CD14-positive monocyte (primary cell): ENCODE measurements at regions not wholly inside any gene's neighbourhood (a gene's known extent, or its start where the extent isn't known, plus 50 kb on each side); places are given as distances from the start of the nearest gene placed in this dataset.

ENCODE experiments used
- DNase-seq, 3 donors: peaks; one replicate each; pipeline ENCODE4 v3.0.0-alpha.2; 2011 to 2022
- H2AFZ ChIP-seq: 2 replicates; pipeline ENCODE4 v1.6.0; 2012; ENCODE audit warnings: mild to moderate bottlenecking, low read depth, low read length, inconsistent platforms; ENCODE audit not compliant: insufficient read depth, poor library complexity, severe bottlenecking
- H3K27ac ChIP-seq, 2 donors: 1 replicate in 1 of 2; 2 replicates in 1 of 2; pipeline ENCODE4 v1.5.1; 2012 to 2013; ENCODE audit warnings: low read length in 2 of 2, control low read depth in 1 of 2, inconsistent platforms in 1 of 2, low read depth in 1 of 2, mild to moderate bottlenecking in 1 of 2
- H3K27me3 ChIP-seq, 2 donors: one replicate each; pipeline versions ENCODE4 v1.6.0 to v1.6.1; 2011 to 2013; ENCODE audit warnings: low read length in 2 of 2; ENCODE audit not compliant: control insufficient read depth in 2 of 2, insufficient read depth in 2 of 2
- H3K36me3 ChIP-seq, 2 donors: replicated peaks in 1 of 2; 1 replicate in 1 of 2; 2 replicates in 1 of 2; pipeline versions ENCODE4 v1.5.1 to v1.6.1; 2012 to 2013; ENCODE audit warnings: low read length in 2 of 2, control low read depth in 1 of 2, inconsistent platforms in 1 of 2, mild to moderate bottlenecking in 1 of 2; ENCODE audit not compliant: insufficient read depth in 2 of 2, control insufficient read depth in 1 of 2
- H3K4me1 ChIP-seq, 2 donors: 1 replicate in 1 of 2; 2 replicates in 1 of 2; pipeline versions ENCODE4 v1.5.1 to v1.6.1; 2012 to 2013; ENCODE audit warnings: low read length in 2 of 2, control low read depth in 1 of 2, inconsistent platforms in 1 of 2, mild to moderate bottlenecking in 1 of 2, moderate library complexity in 1 of 2; ENCODE audit not compliant: insufficient read depth in 2 of 2, control insufficient read depth in 1 of 2
- H3K4me2 ChIP-seq: replicated peaks from 2 replicates; pipeline ENCODE3; 2012; ENCODE audit warnings: low read length, moderate library complexity, mild to moderate bottlenecking; ENCODE audit not compliant: poor library complexity, severe bottlenecking; ENCODE audit errors: extremely low read depth
- H3K4me3 ChIP-seq, 3 experiments: fragments of 200-600 bp in 1 of 3; sonication (generic) in 1 of 3; replicated peaks in 1 of 3; 1 replicate in 2 of 3; 2 replicates in 1 of 3; pipeline ENCODE4 v1.5.1; 2011 to 2013; ENCODE audit warnings: low read length in 3 of 3, mild to moderate bottlenecking in 3 of 3, control low read depth in 2 of 3, low read depth in 2 of 3, inconsistent platforms in 1 of 3, moderate library complexity in 1 of 3
- H3K79me2 ChIP-seq: 2 replicates; pipeline ENCODE4 v1.6.0; 2012; ENCODE audit warnings: mild to moderate bottlenecking, control low read depth, inconsistent platforms, low read length, moderate library complexity; ENCODE audit not compliant: insufficient read depth
- H3K9ac ChIP-seq: 2 replicates; pipeline ENCODE4 v1.6.0; 2017; ENCODE audit warnings: low read length, mild to moderate bottlenecking; ENCODE audit not compliant: insufficient read depth, poor library complexity, severe bottlenecking
- H3K9me3 ChIP-seq, 2 donors: replicated peaks in 1 of 2; 1 replicate in 1 of 2; 2 replicates in 1 of 2; pipeline versions ENCODE4 v1.5.1 to v1.6.1; 2012 to 2013; ENCODE audit warnings: low read length in 2 of 2, control low read depth in 1 of 2; ENCODE audit not compliant: control insufficient read depth in 1 of 2, insufficient read depth in 1 of 2
- H4K20me1 ChIP-seq: 2 replicates; pipeline ENCODE4 v1.6.0; 2012; ENCODE audit warnings: mild to moderate bottlenecking, low read length, control low read depth, moderate library complexity; ENCODE audit not compliant: insufficient read depth
- H3K27ac Mint-ChIP-seq, 7 donors: one replicate each; pipeline ENCODE4 v1.8.0; 2020; ENCODE audit warnings: mild to moderate bottlenecking in 7 of 7, mixed read lengths in 7 of 7, moderate library complexity in 6 of 7, inconsistent platforms in 2 of 7
- H3K27me3 Mint-ChIP-seq, 3 donors: one replicate each; pipeline ENCODE4 v1.8.0; 2021 to 2022; ENCODE audit warnings: low read depth in 3 of 3, mild to moderate bottlenecking in 3 of 3, mixed read lengths in 3 of 3, moderate library complexity in 3 of 3, inconsistent platforms in 1 of 3
- H3K36me3 Mint-ChIP-seq, 2 donors: one replicate each; pipeline ENCODE4 v1.8.0; 2020; ENCODE audit warnings: mixed read lengths in 2 of 2, inconsistent platforms in 1 of 2, mild to moderate bottlenecking in 1 of 2
- H3K4me1 Mint-ChIP-seq: one replicate; pipeline ENCODE4 v1.8.0; 2020; ENCODE audit warnings: mild to moderate bottlenecking, mixed read lengths
- H3K4me3 Mint-ChIP-seq, 2 donors: one replicate each; pipeline ENCODE4 v1.8.0; 2020; ENCODE audit warnings: mild to moderate bottlenecking in 2 of 2, mixed read lengths in 2 of 2, moderate library complexity in 1 of 2
- H3K9me3 Mint-ChIP-seq, 7 donors: one replicate each; pipeline ENCODE4 v1.8.0; 2020 to 2022; ENCODE audit warnings: mixed read lengths in 7 of 7, mild to moderate bottlenecking in 6 of 7, moderate library complexity in 6 of 7, inconsistent platforms in 2 of 7
- WGBS: methylation state at CpG from one replicate; pipeline ENCODE4 v1.1.5; 2013; ENCODE audit warnings: missing lambda C conversion rate; ENCODE audit not compliant: insufficient coverage; 5-methylcytosine and 5-hydroxymethylcytosine counted together
- intact Hi-C, 2 donors: fragments of 100-400 bp; cut with micrococcal nuclease; formaldehyde crosslinking; loops; one replicate each; pipeline versions ENCODE4 v1.15.0 to v1.15.1; 2023
- TF ChIP-seq, protein P1 (sequence below): fragments of 200-600 bp; IDR thresholded peaks from one replicate; pipeline ENCODE4 v1.8.0; 2022; ENCODE audit warnings: antibody characterized with exemption, mild to moderate bottlenecking

DNA sequence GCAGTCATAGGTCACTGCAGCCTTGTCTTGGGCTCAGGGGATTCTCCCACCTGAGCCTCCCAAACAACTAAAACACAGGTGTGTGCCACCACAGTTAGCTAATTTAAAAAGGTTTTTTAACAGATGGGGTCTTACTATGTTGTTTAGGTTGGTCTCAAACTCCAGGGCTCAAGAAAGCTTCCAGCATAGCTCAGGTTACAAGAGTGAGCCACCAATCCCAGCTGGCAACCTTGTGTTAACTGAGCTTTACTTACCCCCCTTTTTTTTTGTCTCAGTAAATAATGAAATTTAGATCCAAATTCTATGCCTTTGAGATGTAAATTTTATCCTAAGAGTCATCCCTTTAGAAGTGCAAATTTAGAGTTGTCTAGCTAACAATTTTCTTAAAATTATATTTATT is 103.9 kb upstream of the OLFM3 start:
- Histone ChIP-seq H3K4me1 (no peaks in the 10 kb centered on the region), H4K20me1 (no peaks in the 10 kb centered on the region), H3K4me3 (no peak overlapping the region), H3K9me3 (no peaks in the 10 kb centered on the region), H2AFZ (no peak overlapping the region), H3K79me2 (no peaks in the 10 kb centered on the region), H3K27ac (no peak overlapping the region), H3K36me3 (no peaks in the 10 kb centered on the region), H3K4me2 (no peak overlapping the region), H3K9ac (no peak overlapping the region), H3K27me3 (no peaks in the 10 kb centered on the region)
- no peaks in the 10 kb centered on the region for H3K27me3 Mint-ChIP-seq
- intact Hi-C loops, result no loop called here
- H3K9me3 Mint-ChIP-seq, result peaks cover 0 to 6% (median 0%) of the 10 kb centered on the region in 7 donors
- H3K36me3 Mint-ChIP-seq, result no peaks in the 10 kb centered on the region
- no peak overlapping the region for H3K4me3 Mint-ChIP-seq
- TF ChIP-seq, protein P1, sequence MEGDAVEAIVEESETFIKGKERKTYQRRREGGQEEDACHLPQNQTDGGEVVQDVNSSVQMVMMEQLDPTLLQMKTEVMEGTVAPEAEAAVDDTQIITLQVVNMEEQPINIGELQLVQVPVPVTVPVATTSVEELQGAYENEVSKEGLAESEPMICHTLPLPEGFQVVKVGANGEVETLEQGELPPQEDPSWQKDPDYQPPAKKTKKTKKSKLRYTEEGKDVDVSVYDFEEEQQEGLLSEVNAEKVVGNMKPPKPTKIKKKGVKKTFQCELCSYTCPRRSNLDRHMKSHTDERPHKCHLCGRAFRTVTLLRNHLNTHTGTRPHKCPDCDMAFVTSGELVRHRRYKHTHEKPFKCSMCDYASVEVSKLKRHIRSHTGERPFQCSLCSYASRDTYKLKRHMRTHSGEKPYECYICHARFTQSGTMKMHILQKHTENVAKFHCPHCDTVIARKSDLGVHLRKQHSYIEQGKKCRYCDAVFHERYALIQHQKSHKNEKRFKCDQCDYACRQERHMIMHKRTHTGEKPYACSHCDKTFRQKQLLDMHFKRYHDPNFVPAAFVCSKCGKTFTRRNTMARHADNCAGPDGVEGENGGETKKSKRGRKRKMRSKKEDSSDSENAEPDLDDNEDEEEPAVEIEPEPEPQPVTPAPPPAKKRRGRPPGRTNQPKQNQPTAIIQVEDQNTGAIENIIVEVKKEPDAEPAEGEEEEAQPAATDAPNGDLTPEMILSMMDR, result no peak
- H3K4me1 Mint-ChIP-seq, result no peaks in the 10 kb centered on the region
- DNase-seq, result no peak
- H3K27ac Mint-ChIP-seq, result no peak overlapping the region

DNA sequence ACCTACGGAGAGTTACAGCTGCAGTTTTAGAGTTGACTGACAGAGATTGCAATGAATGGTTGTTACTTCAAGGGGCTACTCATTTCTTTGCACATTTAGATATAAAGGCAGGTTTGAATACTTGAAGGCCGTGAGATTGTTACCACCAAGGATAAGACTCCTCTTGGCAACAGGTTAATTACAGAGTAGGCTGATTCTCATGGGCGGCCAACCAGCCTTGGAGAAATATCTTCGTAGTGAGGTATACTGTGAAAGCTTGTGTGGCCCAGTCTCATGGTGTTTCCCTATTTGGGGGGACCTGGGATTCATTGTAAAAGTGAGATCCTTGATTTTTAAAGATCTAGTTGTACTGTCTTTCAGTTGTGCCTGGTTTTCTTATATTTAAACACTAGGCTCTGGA is 103.2 kb upstream of the OLFM3 start:
- no peak overlapping the region for H3K27ac ChIP-seq
- no peaks in the 10 kb centered on the region for H3K9me3 ChIP-seq
- H3K36me3 Mint-ChIP-seq, result no peaks in the 10 kb centered on the region
- H2AFZ ChIP-seq, result no peak overlapping the region
- H3K27me3 ChIP-seq, result no peaks in the 10 kb centered on the region
- no peaks in the 10 kb centered on the region for H4K20me1 ChIP-seq
- H3K27ac Mint-ChIP-seq, result no peak overlapping the region
- H3K9me3 Mint-ChIP-seq, result peaks cover 0 to 6% (median 0%) of the 10 kb centered on the region in 7 donors
- no peak overlapping the region for H3K4me2 ChIP-seq
- no peaks in the 10 kb centered on the region for H3K4me1 Mint-ChIP-seq
- no peak for DNase-seq
- 93% methylated on average over 4 of the region's 4 CpGs for WGBS
- H3K4me1 ChIP-seq, result no peaks in the 10 kb centered on the region
- H3K9ac ChIP-seq, result no peak overlapping the region
- H3K4me3 Mint-ChIP-seq, result no peak overlapping the region
- no peaks in the 10 kb centered on the region for H3K79me2 ChIP-seq
- TF ChIP-seq, protein P1, result no peak
- H3K4me3 ChIP-seq, result no peak overlapping the region
- no peaks in the 10 kb centered on the region for H3K36me3 ChIP-seq
- no peaks in the 10 kb centered on the region for H3K27me3 Mint-ChIP-seq
- intact Hi-C loops, result no loop called here
